EL (cell line): ENCODE measurements at regions not wholly inside any gene's neighbourhood (a gene's known extent, or its start where the extent isn't known, plus 50 kb on each side); places are given as distances from the start of the nearest gene placed in this dataset.
"Not testable (repeated sequence)": the region's sequence is repeated elsewhere in the genome, so short reads cannot be mapped to it uniquely, and the experiment has no call there.

Experiments
- DNase-seq: peaks from one replicate; pipeline ENCODE4 v3.0.0-alpha.2; 2016

GRCh38 chr13:94813920-94814475, 101.7 kb upstream of the SOX21 start:
- no peak for DNase-seq

DNA sequence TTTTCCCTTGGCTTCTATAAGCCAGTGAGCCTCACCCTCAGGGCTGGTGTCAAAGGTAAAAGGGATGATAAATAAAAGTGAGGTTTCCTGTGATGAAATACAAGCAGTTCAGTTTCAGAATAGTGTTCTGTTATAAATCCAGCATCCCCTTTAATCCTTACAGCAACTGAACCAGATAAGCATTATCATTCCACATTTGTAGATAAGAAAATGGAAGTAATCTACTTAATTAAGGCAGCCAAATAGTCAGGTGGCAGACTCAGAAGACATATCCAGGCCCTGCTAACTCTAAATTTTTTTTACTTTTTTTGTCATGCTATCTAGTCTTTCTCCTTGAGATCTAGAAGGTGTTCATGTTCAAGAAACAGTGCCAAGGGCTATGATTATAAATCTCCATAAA, 99.4 kb upstream of the SOX21 start:
- DNase-seq, result no peak

DNA sequence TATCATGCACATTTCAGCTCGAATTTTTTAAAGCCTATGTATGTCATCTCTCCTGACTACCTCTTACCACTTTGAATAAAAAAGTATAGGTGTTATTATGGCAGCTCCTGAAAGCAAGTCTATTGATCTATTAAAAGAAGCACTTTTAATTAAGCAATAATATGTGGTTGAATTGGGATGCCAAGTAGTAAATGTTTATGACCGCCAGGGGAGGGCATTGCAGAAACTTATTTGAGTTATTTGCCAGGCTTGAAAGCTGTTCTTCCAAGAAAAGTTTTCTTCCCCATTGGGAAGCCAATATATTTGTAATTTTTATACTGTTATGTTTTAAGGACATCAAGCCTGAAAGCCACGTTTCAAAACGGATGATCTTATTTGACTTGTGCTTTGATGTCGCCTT, 88.1 kb upstream of the SOX21 start:
- no peak for DNase-seq

GRCh38 chr13:94799299-94799698, 87.0 kb upstream of the SOX21 start:
- no peak for DNase-seq

DNA sequence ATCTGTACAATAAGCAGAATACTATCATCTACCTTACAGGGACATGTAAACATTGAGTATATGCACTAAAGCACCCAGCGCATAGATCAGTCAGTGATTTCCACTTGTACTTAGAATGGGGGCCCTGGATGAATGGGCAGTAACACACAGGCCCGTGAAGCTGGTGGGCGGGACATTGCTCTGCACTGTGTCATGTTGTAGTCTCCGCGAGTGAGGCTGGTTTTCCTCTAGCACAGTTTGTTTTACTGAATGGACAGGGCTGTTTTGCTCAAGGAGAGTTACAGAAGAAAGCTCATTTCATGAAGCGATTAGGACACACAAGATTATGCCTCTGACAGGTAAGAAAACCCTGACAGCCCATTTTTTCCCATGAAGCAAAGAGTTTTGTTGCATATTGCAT, 86.4 kb upstream of the SOX21 start:
- no peak for DNase-seq

DNA sequence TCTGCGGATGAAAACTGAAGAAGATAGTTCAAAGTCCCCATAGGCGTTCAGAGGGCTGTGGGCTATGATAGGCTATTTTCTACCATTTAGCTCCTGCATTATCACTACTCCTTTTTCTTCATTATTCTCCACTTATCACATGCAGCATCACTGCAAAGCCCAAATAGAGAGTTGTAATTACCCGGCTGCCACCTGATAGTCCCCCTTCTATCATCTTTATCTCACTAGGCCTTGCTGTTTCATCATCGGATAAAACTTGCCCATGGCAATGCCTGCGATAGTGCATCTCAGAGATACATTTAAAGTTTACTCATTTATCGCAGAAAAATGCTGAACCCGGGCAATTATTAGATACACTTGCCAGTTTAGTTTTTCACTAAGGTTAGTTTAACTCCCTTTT, 82.9 kb upstream of the SOX21 start:
- no peak for DNase-seq

DNA sequence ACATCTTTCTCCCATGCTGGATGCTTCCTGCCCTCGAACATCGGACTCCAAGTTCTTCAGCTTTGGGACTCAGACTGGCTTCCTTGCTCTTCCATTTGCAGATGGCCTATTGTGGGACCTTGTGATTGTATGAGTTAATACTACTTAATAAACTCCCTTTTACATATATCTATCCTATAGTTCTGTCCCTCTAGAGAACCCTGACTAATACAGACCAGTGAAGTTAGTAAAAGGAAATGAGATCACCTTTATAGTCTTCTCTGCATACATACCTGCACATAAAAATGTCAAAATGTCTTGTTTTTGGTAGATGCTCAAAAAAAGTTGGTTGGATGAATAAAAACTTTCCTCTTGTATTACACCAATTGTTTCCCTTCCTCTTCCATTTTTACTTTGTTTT, 73.9 kb upstream of the SOX21 start:
- not testable (repeated sequence) for DNase-seq

DNA sequence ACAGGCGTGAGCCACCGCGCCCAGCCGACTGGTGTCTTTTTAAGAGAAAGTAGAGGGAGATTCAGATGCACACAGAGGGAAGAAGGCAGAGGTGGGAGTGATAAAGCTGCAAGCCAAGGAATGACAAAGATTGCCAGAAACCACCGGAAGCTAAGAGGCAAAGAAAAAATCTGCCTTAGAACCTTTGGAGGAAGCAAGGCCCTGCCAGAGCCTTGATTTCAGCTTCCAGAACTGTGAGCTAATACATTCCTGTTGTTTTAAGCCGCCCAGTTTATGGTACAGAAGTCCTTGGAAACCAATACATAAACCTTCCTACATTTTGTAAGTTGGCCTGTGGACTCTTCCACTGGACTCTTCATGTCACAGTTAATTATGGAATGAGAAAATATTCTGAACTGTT, 71.7 kb upstream of the SOX21 start:
- no peak for DNase-seq

DNA sequence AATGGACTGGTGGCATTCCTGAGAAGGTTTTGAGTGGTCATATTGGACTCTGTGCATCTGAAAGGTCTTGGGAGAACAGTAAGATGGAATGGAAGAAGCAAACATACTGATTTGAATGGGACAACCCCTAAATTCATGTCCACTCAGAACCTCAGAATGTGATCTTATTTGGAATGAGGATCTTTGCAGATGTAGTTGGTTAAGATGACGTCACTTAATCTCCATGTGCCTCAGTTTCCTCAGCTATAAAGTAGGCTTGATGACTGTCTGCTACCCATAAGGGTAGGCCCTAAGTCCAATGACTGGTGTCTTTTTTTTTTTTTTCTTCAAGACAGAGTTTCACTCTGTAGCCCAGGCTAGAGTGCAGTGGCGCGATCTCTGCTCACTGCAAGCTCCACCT, 71.1 kb upstream of the SOX21 start:
- no peak for DNase-seq

GRCh38 chr13:94780421-94780820, 68.1 kb upstream of the SOX21 start:
- DNase-seq, result no peak

- no peak for DNase-seq
Observed at GRCh38 chr13:94778986-94779385, 66.6 kb upstream of the SOX21 start.

GRCh38 chr13:94778585-94778984, 66.2 kb upstream of the SOX21 start:
- no peak for DNase-seq

DNA sequence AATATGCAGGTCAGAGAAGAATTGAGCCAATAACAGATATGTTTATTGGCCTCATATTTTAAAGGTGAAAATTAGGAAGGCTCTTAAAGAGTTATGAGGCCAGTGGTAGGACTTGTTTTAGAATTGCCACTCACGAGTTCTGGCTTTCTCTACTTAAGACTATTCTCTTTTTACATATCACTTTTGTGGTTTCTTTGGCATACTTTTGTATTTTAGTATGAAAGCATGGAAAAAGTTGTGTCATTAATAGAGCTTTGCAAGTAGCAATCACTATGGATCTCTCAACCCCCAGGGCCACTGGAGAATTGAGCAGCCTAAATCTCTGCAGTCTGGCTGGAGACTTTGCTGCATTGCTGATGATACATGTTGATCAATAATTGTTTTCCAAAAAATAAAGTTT, 64.6 kb upstream of the SOX21 start:
- no peak for DNase-seq

DNA sequence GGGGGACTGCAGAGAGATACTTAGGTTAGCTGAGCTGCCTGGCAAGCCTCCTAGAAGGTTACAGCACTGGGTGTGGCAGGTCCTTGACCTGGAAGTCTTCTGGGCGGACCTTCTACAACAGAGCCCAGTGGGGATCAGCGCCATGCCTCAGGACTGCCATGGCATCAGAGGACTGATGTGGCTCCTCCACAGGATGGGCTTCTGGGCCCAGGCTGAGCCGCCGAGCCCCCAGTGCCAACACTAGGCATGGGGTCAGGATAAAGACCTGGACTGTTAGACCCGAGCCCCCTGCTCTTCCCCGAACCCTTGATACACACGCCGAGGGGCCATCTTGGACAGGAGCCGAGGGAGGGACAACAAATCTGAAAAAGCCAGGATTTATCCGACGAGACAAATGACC, 64.0 kb upstream of the SOX21 start:
- no peak for DNase-seq

GRCh38 chr13:94765814-94766213, 53.5 kb upstream of the SOX21 start:
- no peak for DNase-seq

DNA sequence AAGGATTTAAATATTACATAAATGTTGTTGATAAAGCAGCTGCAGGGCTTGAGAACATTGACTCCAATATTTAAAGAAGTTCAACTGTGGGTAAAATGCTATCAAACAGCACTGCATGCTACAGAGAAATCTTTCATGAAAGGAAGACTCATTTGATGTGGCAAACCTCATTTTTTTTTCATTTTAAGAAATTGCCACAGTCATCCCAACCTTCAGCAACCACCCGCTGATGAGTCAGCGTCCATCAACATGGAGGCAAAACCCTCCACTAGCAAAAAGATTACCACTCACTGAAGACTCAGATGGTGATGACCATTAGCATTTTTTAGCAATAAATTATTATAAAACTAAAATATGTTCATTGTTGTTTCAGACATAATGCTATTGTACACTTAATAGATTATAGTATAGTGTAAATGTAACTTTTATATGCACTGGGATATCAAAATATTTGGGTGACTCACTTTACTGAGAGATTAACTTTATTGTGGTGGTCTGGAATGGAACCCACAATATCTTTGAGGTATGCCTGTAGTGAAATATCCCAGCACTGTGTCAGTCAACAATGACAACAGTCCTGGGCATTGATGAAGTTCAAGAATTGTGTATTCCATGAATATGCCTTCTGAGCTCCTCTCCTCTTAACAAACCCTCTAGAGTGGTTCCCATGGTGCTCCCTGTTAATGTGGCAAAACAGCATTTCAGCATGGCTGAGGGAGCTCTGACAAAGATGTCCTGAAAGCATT, 52.4 kb upstream of the SOX21 start:
- DNase-seq, result no peak
